ENCODE measurements at regions not wholly inside any gene's neighbourhood (a gene's known extent, or its start where the extent isn't known, plus 50 kb on each side); places are given as distances from the start of the nearest gene placed in this dataset.

GRCh38 chr3:30131191-30131590 lies 475.2 kb upstream of the TGFBR2 start:
- no peak overlapping the region for H3K27ac Mint-ChIP-seq
- H3K4me3 Mint-ChIP-seq = no peak overlapping the region
- CTCF ChIA-PET = no interaction called here
- DNase-seq = no peak
- no peaks in the 10 kb centered on the region for H3K4me1 Mint-ChIP-seq
- no peaks in the 10 kb centered on the region for H3K27me3 Mint-ChIP-seq
- no peaks in the 10 kb centered on the region for H3K36me3 Mint-ChIP-seq
- peaks cover 2% of the 10 kb centered on the region for H3K9me3 Mint-ChIP-seq

GRCh38 chr3:30135190-30135589 lies 471.2 kb upstream of the TGFBR2 start:
- CTCF ChIA-PET = interaction anchor here (0.9 kb wide), 1 partner anchor 624 kb away, joined by 3 read pairs; no protein-coding TSS in a partner anchor
- no peak for DNase-seq

GRCh38 chr3:30139283-30139682 lies 467.1 kb upstream of the TGFBR2 start:
- Mint-ChIP-seq H3K36me3 (no peaks in the 10 kb centered on the region), H3K4me3 (no peak overlapping the region), H3K27ac (no peak overlapping the region), H3K9me3 (no peaks in the 10 kb centered on the region), H3K4me1 (no peaks in the 10 kb centered on the region), H3K27me3 (no peaks in the 10 kb centered on the region)
- CTCF ChIA-PET = no interaction called here
- DNase-seq = no peak

More at GRCh38 chr3:30135190-30135589, 471.2 kb upstream of the TGFBR2 start:
- Mint-ChIP-seq H3K27ac (no peak overlapping the region), H3K27me3 (no peaks in the 10 kb centered on the region), H3K4me3 (no peak overlapping the region), H3K36me3 (no peaks in the 10 kb centered on the region), H3K4me1 (no peaks in the 10 kb centered on the region), H3K9me3 (no peaks in the 10 kb centered on the region)

- CTCF ChIA-PET = no interaction called here
- DNase-seq = no peak
- H3K27me3 Mint-ChIP-seq = no peaks in the 10 kb centered on the region
- no peaks in the 10 kb centered on the region for H3K36me3 Mint-ChIP-seq
- no peaks in the 10 kb centered on the region for H3K4me1 Mint-ChIP-seq
- no peaks in the 10 kb centered on the region for H3K9me3 Mint-ChIP-seq
- no peak overlapping the region for H3K27ac Mint-ChIP-seq
- no peak overlapping the region for H3K4me3 Mint-ChIP-seq
Observed at GRCh38 chr3:30140356-30141075, 465.9 kb upstream of the TGFBR2 start.

GRCh38 chr3:30141178-30141581 lies 465.2 kb upstream of the TGFBR2 start:
- Mint-ChIP-seq H3K27me3 (no peaks in the 10 kb centered on the region), H3K9me3 (no peaks in the 10 kb centered on the region), H3K27ac (no peak overlapping the region), H3K4me3 (no peak overlapping the region), H3K4me1 (no peaks in the 10 kb centered on the region), H3K36me3 (no peaks in the 10 kb centered on the region)
- CTCF ChIA-PET = no interaction called here
- DNase-seq = no peak

GRCh38 chr3:30141927-30142326 lies 464.5 kb upstream of the TGFBR2 start:
- DNase-seq = no peak
- no peaks in the 10 kb centered on the region for H3K4me1 Mint-ChIP-seq
- no peaks in the 10 kb centered on the region for H3K36me3 Mint-ChIP-seq
- H3K27ac Mint-ChIP-seq = no peak overlapping the region
- H3K27me3 Mint-ChIP-seq = no peaks in the 10 kb centered on the region
- no peak overlapping the region for H3K4me3 Mint-ChIP-seq
- CTCF ChIA-PET = no interaction called here
- no peaks in the 10 kb centered on the region for H3K9me3 Mint-ChIP-seq

GRCh38 chr3:30142946-30143345 lies 463.5 kb upstream of the TGFBR2 start:
- H3K27me3 Mint-ChIP-seq = no peaks in the 10 kb centered on the region
- H3K9me3 Mint-ChIP-seq = no peaks in the 10 kb centered on the region
- H3K27ac Mint-ChIP-seq = no peak overlapping the region
- CTCF ChIA-PET = no interaction called here
- no peaks in the 10 kb centered on the region for H3K36me3 Mint-ChIP-seq
- H3K4me3 Mint-ChIP-seq = no peak overlapping the region
- H3K4me1 Mint-ChIP-seq = no peaks in the 10 kb centered on the region
- DNase-seq = no peak

- H3K27ac Mint-ChIP-seq = no peak overlapping the region
- no peaks in the 10 kb centered on the region for H3K27me3 Mint-ChIP-seq
- H3K4me3 Mint-ChIP-seq = no peak overlapping the region
- DNase-seq = no peak
- no peaks in the 10 kb centered on the region for H3K36me3 Mint-ChIP-seq
- no peaks in the 10 kb centered on the region for H3K9me3 Mint-ChIP-seq
- no peaks in the 10 kb centered on the region for H3K4me1 Mint-ChIP-seq
- CTCF ChIA-PET = no interaction called here
Observed at GRCh38 chr3:30145281-30145680, 461.1 kb upstream of the TGFBR2 start.

- Mint-ChIP-seq H3K36me3 (no peaks in the 10 kb centered on the region), H3K4me3 (no peak overlapping the region), H3K27me3 (no peaks in the 10 kb centered on the region), H3K4me1 (no peaks in the 10 kb centered on the region), H3K27ac (no peak overlapping the region), H3K9me3 (no peaks in the 10 kb centered on the region)
- no peak for DNase-seq
- CTCF ChIA-PET = no interaction called here
Observed at GRCh38 chr3:30146978-30147377, 459.4 kb upstream of the TGFBR2 start.

GRCh38 chr3:30154853-30155252 lies 451.5 kb upstream of the TGFBR2 start:
- H3K4me3 Mint-ChIP-seq = no peak overlapping the region
- no peaks in the 10 kb centered on the region for H3K4me1 Mint-ChIP-seq
- CTCF ChIA-PET = no interaction called here
- DNase-seq = no peak
- no peaks in the 10 kb centered on the region for H3K9me3 Mint-ChIP-seq
- H3K27ac Mint-ChIP-seq = no peak overlapping the region
- H3K27me3 Mint-ChIP-seq = no peaks in the 10 kb centered on the region
- H3K36me3 Mint-ChIP-seq = no peaks in the 10 kb centered on the region

- DNase-seq = no peak
- no peak overlapping the region for H3K4me3 Mint-ChIP-seq
- no peaks in the 10 kb centered on the region for H3K4me1 Mint-ChIP-seq
- no peak overlapping the region for H3K27ac Mint-ChIP-seq
- no peaks in the 10 kb centered on the region for H3K27me3 Mint-ChIP-seq
- H3K36me3 Mint-ChIP-seq = no peaks in the 10 kb centered on the region
- no peaks in the 10 kb centered on the region for H3K9me3 Mint-ChIP-seq
- CTCF ChIA-PET = no interaction called here
Observed at GRCh38 chr3:30155755-30156154, 450.6 kb upstream of the TGFBR2 start.

- no peaks in the 10 kb centered on the region for H3K27me3 Mint-ChIP-seq
- no peak overlapping the region for H3K27ac Mint-ChIP-seq
- H3K9me3 Mint-ChIP-seq = no peaks in the 10 kb centered on the region
- no peaks in the 10 kb centered on the region for H3K36me3 Mint-ChIP-seq
- H3K4me1 Mint-ChIP-seq = no peaks in the 10 kb centered on the region
- CTCF ChIA-PET = no interaction called here
- no peak overlapping the region for H3K4me3 Mint-ChIP-seq
- DNase-seq = no peak
Observed at GRCh38 chr3:30156586-30157498, 449.6 kb upstream of the TGFBR2 start.

GRCh38 chr3:30161375-30161774 lies 445.0 kb upstream of the TGFBR2 start:
- no peak for DNase-seq
- Mint-ChIP-seq H3K4me3 (no peak overlapping the region), H3K27ac (no peak overlapping the region), H3K36me3 (no peaks in the 10 kb centered on the region), H3K4me1 (no peaks in the 10 kb centered on the region), H3K27me3 (no peaks in the 10 kb centered on the region), H3K9me3 (no peaks in the 10 kb centered on the region)
- CTCF ChIA-PET = no interaction called here

GRCh38 chr3:30162579-30162978 lies 443.8 kb upstream of the TGFBR2 start:
- H3K4me1 Mint-ChIP-seq = no peaks in the 10 kb centered on the region
- CTCF ChIA-PET = no interaction called here
- no peaks in the 10 kb centered on the region for H3K9me3 Mint-ChIP-seq
- no peak overlapping the region for H3K4me3 Mint-ChIP-seq
- no peaks in the 10 kb centered on the region for H3K27me3 Mint-ChIP-seq
- no peaks in the 10 kb centered on the region for H3K36me3 Mint-ChIP-seq
- no peak overlapping the region for H3K27ac Mint-ChIP-seq
- DNase-seq = no peak

GRCh38 chr3:30166535-30166934 lies 439.9 kb upstream of the TGFBR2 start:
- no peak overlapping the region for H3K4me3 Mint-ChIP-seq
- H3K36me3 Mint-ChIP-seq = no peaks in the 10 kb centered on the region
- DNase-seq = no peak
- H3K27me3 Mint-ChIP-seq = no peaks in the 10 kb centered on the region
- no peak overlapping the region for H3K27ac Mint-ChIP-seq
- CTCF ChIA-PET = no interaction called here
- H3K9me3 Mint-ChIP-seq = no peaks in the 10 kb centered on the region
- H3K4me1 Mint-ChIP-seq = no peaks in the 10 kb centered on the region
